Coronary artery (tissue), 2 donors: ENCODE measurements at regions not wholly inside any gene's neighbourhood (a gene's known extent, or its start where the extent isn't known, plus 50 kb on each side); places are given as distances from the start of the nearest gene placed in this dataset.
"Not testable (repeated sequence)": the region's sequence is repeated elsewhere in the genome, so short reads cannot be mapped to it uniquely, and the experiment has no call there.

ENCODE experiments used
- DNase-seq: peaks from one replicate; pipeline ENCODE4 v3.0.0-alpha.2; 2017; ENCODE audit warnings: low spot score
- H3K27ac ChIP-seq, 2 donors: fragments of 200-600 bp; sonication (generic); one replicate each; pipeline ENCODE4 v1.5.1; 2016 to 2019
- H3K4me3 ChIP-seq: fragments of 200-600 bp; sonication (generic); 2 replicates; pipeline ENCODE4 v1.5.1; 2016; ENCODE audit warnings: mild to moderate bottlenecking, moderate library complexity
- TF ChIP-seq, protein P1 (sequence below): fragments of 200-600 bp; sonication (generic); IDR thresholded peaks from one replicate; pipeline ENCODE4 v1.5.1; 2019; ENCODE audit warnings: antibody characterized with exemption

DNA sequence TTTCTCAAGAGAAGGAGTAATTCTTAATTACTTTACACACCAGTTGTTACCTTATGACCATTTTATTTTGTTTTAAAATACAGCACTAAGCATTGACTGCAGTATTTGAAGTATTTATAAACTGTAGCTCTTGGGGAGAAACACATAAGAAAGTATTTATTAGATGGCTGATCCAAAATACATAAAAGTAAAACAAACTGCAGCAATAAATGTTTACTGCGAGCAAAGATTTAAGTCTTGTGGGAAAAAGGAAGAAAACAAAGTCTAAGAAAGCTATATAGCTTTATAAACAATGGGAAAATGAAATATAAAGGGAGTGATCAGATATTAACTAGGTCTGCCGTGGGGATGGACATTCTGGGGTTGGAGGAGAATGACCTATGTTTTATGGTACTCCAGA, 347.2 kb upstream of the ZC3H15 start:
- Histone ChIP-seq H3K4me3 (no peak overlapping the region), H3K27ac (no peak overlapping the region)
- TF ChIP-seq, protein P1, sequence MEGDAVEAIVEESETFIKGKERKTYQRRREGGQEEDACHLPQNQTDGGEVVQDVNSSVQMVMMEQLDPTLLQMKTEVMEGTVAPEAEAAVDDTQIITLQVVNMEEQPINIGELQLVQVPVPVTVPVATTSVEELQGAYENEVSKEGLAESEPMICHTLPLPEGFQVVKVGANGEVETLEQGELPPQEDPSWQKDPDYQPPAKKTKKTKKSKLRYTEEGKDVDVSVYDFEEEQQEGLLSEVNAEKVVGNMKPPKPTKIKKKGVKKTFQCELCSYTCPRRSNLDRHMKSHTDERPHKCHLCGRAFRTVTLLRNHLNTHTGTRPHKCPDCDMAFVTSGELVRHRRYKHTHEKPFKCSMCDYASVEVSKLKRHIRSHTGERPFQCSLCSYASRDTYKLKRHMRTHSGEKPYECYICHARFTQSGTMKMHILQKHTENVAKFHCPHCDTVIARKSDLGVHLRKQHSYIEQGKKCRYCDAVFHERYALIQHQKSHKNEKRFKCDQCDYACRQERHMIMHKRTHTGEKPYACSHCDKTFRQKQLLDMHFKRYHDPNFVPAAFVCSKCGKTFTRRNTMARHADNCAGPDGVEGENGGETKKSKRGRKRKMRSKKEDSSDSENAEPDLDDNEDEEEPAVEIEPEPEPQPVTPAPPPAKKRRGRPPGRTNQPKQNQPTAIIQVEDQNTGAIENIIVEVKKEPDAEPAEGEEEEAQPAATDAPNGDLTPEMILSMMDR = no peak
- DNase-seq = no peak

DNA sequence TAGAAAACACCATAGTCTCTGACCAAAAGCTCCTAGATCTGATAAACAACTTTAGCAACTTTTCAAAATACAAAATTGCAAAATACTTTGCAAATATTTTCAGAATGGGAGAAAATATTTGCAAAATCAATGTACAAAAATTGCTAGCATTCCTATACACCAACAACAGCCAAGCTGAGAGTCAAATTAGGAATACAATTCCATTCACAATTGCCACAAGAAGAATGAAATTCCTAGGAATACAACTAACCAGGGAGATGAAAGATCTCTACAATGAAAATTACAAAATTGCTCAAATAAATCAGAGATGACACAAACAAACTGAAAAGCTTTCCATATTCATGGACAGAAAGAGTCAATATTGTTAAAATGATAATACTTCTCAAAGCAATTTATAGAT, 327.0 kb upstream of the ZC3H15 start:
- DNase-seq = no peak
- no peak overlapping the region for H3K27ac ChIP-seq
- no peak overlapping the region for H3K4me3 ChIP-seq
- TF ChIP-seq, protein P1 = no peak

DNA sequence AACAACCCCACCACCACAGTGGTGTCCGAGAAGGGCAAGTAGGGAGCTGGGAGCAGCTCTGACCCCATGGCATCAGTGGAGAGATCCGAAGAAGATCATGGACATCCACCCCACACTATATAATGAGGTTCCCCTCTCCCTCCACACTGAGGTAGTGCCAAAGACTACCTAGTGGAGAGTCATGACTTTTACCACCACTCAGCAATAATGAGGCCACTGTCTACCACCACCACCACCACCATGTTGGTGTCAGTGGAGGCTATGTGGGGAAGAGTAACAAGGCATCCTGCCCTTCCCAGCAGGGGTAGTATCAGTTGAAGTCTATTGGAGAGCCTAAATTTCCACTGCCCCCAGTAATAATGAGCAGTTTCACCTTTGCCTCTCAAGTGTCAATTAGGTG, 321.7 kb upstream of the ZC3H15 start:
- TF ChIP-seq, protein P1 = no peak
- DNase-seq = no peak
- no peak overlapping the region for H3K27ac ChIP-seq
- H3K4me3 ChIP-seq = no peak overlapping the region

DNA sequence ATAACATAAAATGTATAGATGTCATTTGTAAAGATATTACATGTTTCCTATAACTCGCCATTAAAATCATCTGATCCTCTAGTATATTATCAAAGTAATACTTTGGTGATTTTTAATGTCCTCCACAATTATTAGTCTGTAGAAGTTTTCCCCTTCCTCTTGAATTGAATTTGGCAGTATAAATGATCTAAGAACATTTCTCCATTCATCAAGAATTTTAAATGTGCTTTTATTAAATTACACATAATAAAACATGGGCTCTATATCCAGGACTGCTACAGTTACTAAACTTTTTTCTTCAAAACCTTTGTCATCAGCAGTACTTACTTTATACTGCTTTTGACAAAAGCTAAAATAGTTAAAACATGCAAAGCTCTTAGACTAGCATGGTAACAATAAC, 315.4 kb upstream of the ZC3H15 start:
- H3K27ac ChIP-seq = no peak overlapping the region
- H3K4me3 ChIP-seq = no peak overlapping the region
- DNase-seq = no peak
- TF ChIP-seq, protein P1 = no peak

DNA sequence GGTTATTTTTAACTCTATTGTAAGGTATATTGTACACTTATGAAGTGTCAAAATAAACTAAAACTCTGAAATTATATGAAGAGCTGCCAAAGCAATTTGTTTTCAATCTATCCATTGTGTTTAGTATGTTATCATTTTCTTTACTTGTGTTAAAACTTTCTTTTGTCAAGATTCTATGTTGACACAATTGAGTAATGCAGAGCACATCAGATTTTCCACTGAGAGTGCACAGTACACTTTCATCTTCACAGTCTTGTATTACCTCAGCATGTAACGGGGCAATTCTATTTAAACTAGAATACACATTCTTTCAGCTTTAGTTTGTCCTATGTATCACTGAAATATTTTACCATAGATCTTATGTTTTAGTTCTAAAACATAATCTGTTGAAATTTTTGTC, 304.4 kb upstream of the ZC3H15 start:
- TF ChIP-seq, protein P1 = no peak
- no peak overlapping the region for H3K4me3 ChIP-seq
- H3K27ac ChIP-seq = no peak overlapping the region
- no peak for DNase-seq

DNA sequence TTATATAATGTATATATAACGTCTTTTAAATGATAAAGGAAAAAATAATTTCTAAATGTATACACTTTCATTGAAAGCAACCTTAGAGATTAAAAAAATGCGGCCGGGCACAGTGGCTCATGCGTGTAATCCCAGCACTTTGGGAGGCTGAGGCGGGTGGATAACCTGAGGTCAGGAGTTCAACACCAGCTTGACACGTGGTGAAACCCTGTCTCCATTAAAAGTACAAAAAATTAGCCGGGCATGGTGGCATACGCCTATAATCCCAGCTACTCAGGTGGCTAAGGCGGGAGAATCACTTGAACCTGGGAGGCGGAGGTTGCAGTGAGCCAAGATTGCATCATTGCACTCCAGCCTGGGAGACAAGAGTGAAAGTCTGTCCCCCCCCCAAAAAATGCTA, 303.7 kb upstream of the ZC3H15 start:
- DNase-seq, H3K4me3 ChIP-seq, H3K27ac ChIP-seq: not testable (repeated sequence)

DNA sequence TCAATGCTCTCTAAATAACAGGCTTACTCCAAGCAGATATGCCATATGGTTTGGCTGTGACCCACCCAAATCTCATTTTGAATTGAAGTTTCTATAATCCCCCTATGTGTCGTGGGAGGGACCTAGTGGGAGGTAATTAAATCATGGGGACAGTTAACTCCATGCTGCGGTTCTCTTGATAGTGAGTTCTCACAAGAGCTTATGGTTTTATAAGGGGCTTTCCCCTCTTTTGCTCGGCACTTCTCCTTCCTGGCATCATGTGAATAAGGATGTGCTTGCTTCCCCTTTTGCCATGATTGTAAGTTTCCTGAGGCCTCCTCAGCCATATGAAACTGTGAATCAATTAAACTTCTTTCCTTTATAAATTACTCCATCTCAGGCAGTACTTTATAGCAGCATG, 302.7 kb upstream of the ZC3H15 start:
- Histone ChIP-seq H3K4me3 (no peak overlapping the region), H3K27ac (no peak overlapping the region)
- TF ChIP-seq, protein P1 = no peak
- no peak for DNase-seq

DNA sequence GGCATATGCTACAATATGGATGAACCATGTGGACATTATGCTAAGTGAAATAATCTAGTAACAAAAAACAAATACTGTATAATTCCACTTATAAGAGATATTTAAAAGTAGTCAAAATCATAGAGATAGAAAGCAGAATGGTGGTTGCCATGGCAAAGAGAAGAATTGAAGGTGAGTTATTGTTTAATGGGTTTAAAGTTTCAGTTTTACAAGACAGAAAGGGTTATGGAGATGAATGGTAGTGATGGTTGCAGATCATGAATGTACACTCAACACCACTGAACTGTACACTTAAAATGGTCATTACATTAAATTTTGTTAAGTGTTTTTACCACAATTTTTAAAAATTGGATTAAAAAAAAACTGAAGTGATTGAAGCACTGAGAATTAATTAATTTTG, 298.2 kb upstream of the ZC3H15 start:
- DNase-seq = no peak
- TF ChIP-seq, protein P1 = no peak
- Histone ChIP-seq H3K27ac (no peak overlapping the region), H3K4me3 (no peak overlapping the region)
